ENCODE measurements at regions not wholly inside any gene's neighbourhood (a gene's known extent, or its start where the extent isn't known, plus 50 kb on each side); places are given as distances from the start of the nearest gene placed in this dataset.
A peak's percentile ranks its signal among the peaks of the same experiment; 100 is the strongest.

DNA sequence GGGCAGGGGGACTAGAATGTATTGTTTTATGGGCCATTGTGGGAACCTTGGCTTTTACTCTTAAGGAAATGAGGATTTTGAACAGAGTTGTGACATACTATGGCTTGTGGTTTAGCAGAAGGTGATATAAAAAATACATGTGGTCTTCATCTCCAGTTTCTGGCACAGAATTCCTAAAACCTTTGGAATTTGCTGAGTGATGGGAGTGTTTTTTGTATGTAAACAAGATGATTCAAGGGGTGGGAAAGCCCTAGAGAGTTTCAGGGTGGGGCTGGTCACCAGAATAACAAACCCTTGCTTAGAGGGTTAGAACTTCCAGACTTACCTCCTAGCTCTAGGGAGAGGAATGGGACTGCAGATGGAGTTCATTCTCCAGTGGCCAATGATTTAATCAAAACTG is 316.1 kb downstream of the PHKB start:
- H3K4me3 ChIP-seq (replicated peaks; ENCODE audit: low read depth, low read length) = no peak overlapping the region
- TF ChIP-seq CTCF (IDR thresholded peaks at IDR 0.05; ENCODE audit: low read depth, low read length, missing control alignments) = no peak
- peak; percentile 31 for DNase-seq (ENCODE audit: extremely low read depth, low read depth)

DNA sequence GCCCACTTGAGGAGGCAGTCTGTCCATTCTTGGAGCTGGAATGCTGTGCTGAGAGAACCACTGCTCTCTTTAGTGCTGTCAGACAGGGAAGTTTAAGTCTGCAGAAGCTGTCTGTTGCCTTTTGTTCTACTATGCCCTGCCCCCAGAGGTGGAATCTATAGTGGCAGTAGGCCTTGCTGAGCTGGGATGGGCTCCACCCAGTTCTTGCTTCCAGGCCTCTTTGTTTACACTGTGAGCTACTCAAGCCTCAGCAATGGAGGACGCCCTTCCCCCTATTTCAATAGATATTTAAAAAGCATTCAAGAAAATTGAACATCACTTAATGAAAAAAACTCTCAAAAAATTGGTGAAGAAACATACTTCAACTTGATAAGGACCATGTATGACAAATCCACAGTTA is 313.5 kb downstream of the PHKB start:
- no peak overlapping the region for H3K4me3 ChIP-seq (replicated peaks; ENCODE audit: low read depth, low read length)
- no peak for DNase-seq (ENCODE audit: extremely low read depth, low read depth)
- no peak for TF ChIP-seq CTCF (IDR thresholded peaks at IDR 0.05; ENCODE audit: low read depth, low read length, missing control alignments)

- no peak overlapping the region for H3K4me3 ChIP-seq (replicated peaks; ENCODE audit: low read depth, low read length)
- no peak for DNase-seq (ENCODE audit: extremely low read depth, low read depth)
- TF ChIP-seq CTCF (IDR thresholded peaks at IDR 0.05; ENCODE audit: low read depth, low read length, missing control alignments) = no peak
Observed at GRCh38 chr16:47753659-47754058, 292.5 kb downstream of the PHKB start.

All from HFF-Myc (cell line).